ENCODE measurements at regions not wholly inside any gene's neighbourhood (a gene's known extent, or its start where the extent isn't known, plus 50 kb on each side); places are given as distances from the start of the nearest gene placed in this dataset.

GRCh38 chr5:30069441-30070263 is 1123.8 kb upstream of the CDH6 start:
- Histone ChIP-seq H3K9me3 (no peaks in the 10 kb centered on the region), H3K4me1 (replicated peaks) (no peaks in the 10 kb centered on the region), H3K27ac (no peak overlapping the region), H3K27me3 (replicated peaks; ENCODE audit: insufficient read depth) (no peaks in the 10 kb centered on the region), H3K36me3 (no peaks in the 10 kb centered on the region), H3K4me3 (no peak overlapping the region)
- no peak for DNase-seq (ENCODE audit: low spot score)
- WGBS: 86% methylated on average over 16 of the region's 18 CpGs
- TF ChIP-seq CTCF (IDR thresholded peaks at IDR 0.05) (no peak), POLR2AphosphoS5 (IDR thresholded peaks at IDR 0.05) (no peak), POLR2A (IDR thresholded peaks at IDR 0.05) (no peak)
- intact Hi-C loops (cut with DNase I): no loop called here

GRCh38 chr5:30063503-30063902 is 1130.0 kb upstream of the CDH6 start:
- Histone ChIP-seq H3K27ac (no peak overlapping the region), H3K36me3 (no peaks in the 10 kb centered on the region), H3K4me1 (replicated peaks) (no peaks in the 10 kb centered on the region), H3K9me3 (no peaks in the 10 kb centered on the region), H3K4me3 (no peak overlapping the region), H3K27me3 (replicated peaks; ENCODE audit: insufficient read depth) (no peaks in the 10 kb centered on the region)
- DNase-seq (ENCODE audit: low spot score): no peak
- intact Hi-C loops (cut with DNase I): no loop called here
- no peak for TF ChIP-seq POLR2A (IDR thresholded peaks at IDR 0.05)
- no peak for TF ChIP-seq CTCF (IDR thresholded peaks at IDR 0.05)

- intact Hi-C loops (cut with DNase I): no loop called here
- Histone ChIP-seq H3K27me3 (replicated peaks; ENCODE audit: insufficient read depth) (no peaks in the 10 kb centered on the region), H3K4me3 (no peak overlapping the region), H3K4me1 (replicated peaks) (no peaks in the 10 kb centered on the region), H3K27ac (no peak overlapping the region), H3K36me3 (no peaks in the 10 kb centered on the region), H3K9me3 (no peaks in the 10 kb centered on the region)
- DNase-seq (ENCODE audit: low spot score): no peak
- WGBS: 87% methylated on average over 2 of the region's 2 CpGs
- TF ChIP-seq CTCF (IDR thresholded peaks at IDR 0.05) (no peak), POLR2AphosphoS5 (IDR thresholded peaks at IDR 0.05) (no peak), POLR2A (IDR thresholded peaks at IDR 0.05) (no peak)
Observed at GRCh38 chr5:30051976-30052375, 1141.5 kb upstream of the CDH6 start.

- H3K4me3 ChIP-seq: no peak overlapping the region
- no peak for DNase-seq (ENCODE audit: low spot score)
- no peaks in the 10 kb centered on the region for H3K9me3 ChIP-seq
- no peaks in the 10 kb centered on the region for H3K27me3 ChIP-seq (replicated peaks; ENCODE audit: insufficient read depth)
- no peak for TF ChIP-seq POLR2A (IDR thresholded peaks at IDR 0.05)
- no peak for TF ChIP-seq POLR2AphosphoS5 (IDR thresholded peaks at IDR 0.05)
- no peak for TF ChIP-seq CTCF (IDR thresholded peaks at IDR 0.05)
- WGBS: 87% methylated on average over 8 of the region's 8 CpGs
- H3K36me3 ChIP-seq: no peaks in the 10 kb centered on the region
- intact Hi-C loops (cut with DNase I): no loop called here
- no peaks in the 10 kb centered on the region for H3K4me1 ChIP-seq (replicated peaks)
- no peak overlapping the region for H3K27ac ChIP-seq
Observed at GRCh38 chr5:30050056-30050815, 1143.2 kb upstream of the CDH6 start.

Data from prostate gland (tissue), 2 donors.